Uterus (tissue), 3 donors: ENCODE measurements at regions not wholly inside any gene's neighbourhood (a gene's known extent, or its start where the extent isn't known, plus 50 kb on each side); places are given as distances from the start of the nearest gene placed in this dataset.
"Not testable (repeated sequence)": the region's sequence is repeated elsewhere in the genome, so short reads cannot be mapped to it uniquely, and the experiment has no call there.

Experiments used
- DNase-seq, 2 donors: peaks; one replicate each; pipeline ENCODE4 v3.0.0-alpha.2; 2019 to 2020
- H3K27ac ChIP-seq, 2 donors: fragments of 200-600 bp; sonication (generic); 1 replicate in 1 of 2; 2 replicates in 1 of 2; pipeline ENCODE4 v1.5.1; 2016 to 2018
- H3K27me3 ChIP-seq, 2 donors: fragments of 200-600 bp; sonication (generic); one replicate each; pipeline ENCODE4 v1.5.1; 2018 to 2019; ENCODE audit warnings: control low read depth in 1 of 2
- H3K36me3 ChIP-seq, 2 donors: fragments of 200-600 bp; sonication (generic); one replicate each; pipeline ENCODE4 v1.5.1; 2019; ENCODE audit warnings: control low read depth in 1 of 2
- H3K4me1 ChIP-seq, 2 donors: fragments of 200-600 bp; sonication (generic); one replicate each; pipeline ENCODE4 v1.5.1; 2018 to 2019; ENCODE audit warnings: control low read depth in 1 of 2
- H3K4me3 ChIP-seq, 2 donors: fragments of 200-600 bp; sonication (generic); 1 replicate in 1 of 2; 2 replicates in 1 of 2; pipeline ENCODE4 v1.5.1; 2018 to 2019; ENCODE audit warnings: mild to moderate bottlenecking in 1 of 2
- H3K9me3 ChIP-seq, 2 donors: fragments of 200-600 bp; sonication (generic); one replicate each; pipeline ENCODE4 v1.5.1; 2019; ENCODE audit warnings: control low read depth in 1 of 2
- intact Hi-C: fragments of 100-400 bp; cut with DNase I; formaldehyde crosslinking; loops from one replicate; pipeline ENCODE4 v1.15.1; 2023; ENCODE audit warnings: low total_unique reads
- donor health status: DM: yes; HTN: yes; CAD: no.

- H3K4me1 ChIP-seq, H3K27me3 ChIP-seq, H3K36me3 ChIP-seq, intact Hi-C loops, DNase-seq, H3K27ac ChIP-seq, H3K4me3 ChIP-seq, H3K9me3 ChIP-seq: not testable (repeated sequence)
Observed at GRCh38 chr2:87417147-87417546, 330.7 kb upstream of the PLGLB2 start.

GRCh38 chr2:87417742-87418567 lies 329.9 kb upstream of the PLGLB2 start:
- intact Hi-C loops, H3K27ac ChIP-seq, DNase-seq: not testable (repeated sequence)

GRCh38 chr2:87418823-87419822 lies 328.8 kb upstream of the PLGLB2 start:
- intact Hi-C loops, H3K4me1 ChIP-seq, H3K27ac ChIP-seq, H3K36me3 ChIP-seq, H3K27me3 ChIP-seq, H3K4me3 ChIP-seq, H3K9me3 ChIP-seq: not testable (repeated sequence)
- DNase-seq: peak in 1 of 2 donors; percentile 18

More at GRCh38 chr2:87417742-87418567, 329.9 kb upstream of the PLGLB2 start:
- not testable (repeated sequence) for H3K36me3 ChIP-seq, H3K9me3 ChIP-seq, H3K27me3 ChIP-seq, H3K4me3 ChIP-seq, H3K4me1 ChIP-seq

DNA sequence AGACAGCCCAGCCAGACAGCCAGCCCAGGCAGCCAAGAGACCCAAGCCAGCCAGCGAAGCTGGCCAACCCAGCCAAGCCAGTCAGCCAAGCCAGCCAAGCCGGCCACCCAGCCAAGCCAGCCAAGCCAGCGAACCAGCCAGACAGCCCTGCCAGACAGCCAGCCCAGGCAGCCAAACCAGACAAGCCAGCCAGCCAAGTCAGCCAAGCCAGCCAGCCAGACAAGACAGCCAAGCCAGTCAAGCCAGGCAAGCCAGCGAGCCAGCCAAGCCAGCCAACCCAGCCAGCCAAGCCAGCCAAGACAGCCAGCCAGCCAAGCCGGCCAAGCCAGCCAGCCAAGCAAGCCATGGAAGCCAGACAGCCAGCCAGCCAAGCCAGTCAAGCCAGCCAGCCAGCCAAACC lies 327.9 kb upstream of the PLGLB2 start:
- H3K9me3 ChIP-seq, intact Hi-C loops, H3K4me1 ChIP-seq, H3K36me3 ChIP-seq, H3K27me3 ChIP-seq, H3K4me3 ChIP-seq, H3K27ac ChIP-seq, DNase-seq: not testable (repeated sequence)

- H3K9me3 ChIP-seq, H3K36me3 ChIP-seq, H3K4me1 ChIP-seq, H3K27ac ChIP-seq, DNase-seq, H3K27me3 ChIP-seq, H3K4me3 ChIP-seq, intact Hi-C loops: not testable (repeated sequence)
Observed at GRCh38 chr2:87420954-87421353, 326.9 kb upstream of the PLGLB2 start.

- DNase-seq, H3K27me3 ChIP-seq, H3K36me3 ChIP-seq, H3K9me3 ChIP-seq, H3K4me1 ChIP-seq, intact Hi-C loops, H3K27ac ChIP-seq, H3K4me3 ChIP-seq: not testable (repeated sequence)
Observed at GRCh38 chr2:87423796-87424762, 323.8 kb upstream of the PLGLB2 start.

DNA sequence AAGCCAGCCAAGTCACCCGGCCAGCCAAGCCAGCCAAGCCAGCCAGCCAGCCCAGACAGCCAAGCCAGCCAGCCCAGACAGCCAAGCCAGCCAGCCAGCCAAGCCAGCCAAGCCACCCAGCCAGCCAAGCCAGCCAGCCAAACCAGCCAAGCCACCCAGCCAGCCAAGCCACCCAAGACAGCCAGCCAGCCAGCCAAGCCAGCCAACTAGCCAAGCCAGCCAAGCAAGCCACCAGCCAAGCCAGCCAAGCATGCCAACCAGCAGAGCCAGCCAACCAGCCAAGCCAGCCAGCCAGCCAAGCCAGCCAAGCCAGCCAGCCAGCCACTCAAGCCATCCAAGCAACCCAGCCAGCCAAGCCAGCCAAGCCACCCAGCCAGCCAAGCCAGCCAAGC lies 323.1 kb upstream of the PLGLB2 start:
- H3K27ac ChIP-seq, intact Hi-C loops, H3K4me1 ChIP-seq, H3K9me3 ChIP-seq, H3K27me3 ChIP-seq, DNase-seq, H3K4me3 ChIP-seq, H3K36me3 ChIP-seq: not testable (repeated sequence)

DNA sequence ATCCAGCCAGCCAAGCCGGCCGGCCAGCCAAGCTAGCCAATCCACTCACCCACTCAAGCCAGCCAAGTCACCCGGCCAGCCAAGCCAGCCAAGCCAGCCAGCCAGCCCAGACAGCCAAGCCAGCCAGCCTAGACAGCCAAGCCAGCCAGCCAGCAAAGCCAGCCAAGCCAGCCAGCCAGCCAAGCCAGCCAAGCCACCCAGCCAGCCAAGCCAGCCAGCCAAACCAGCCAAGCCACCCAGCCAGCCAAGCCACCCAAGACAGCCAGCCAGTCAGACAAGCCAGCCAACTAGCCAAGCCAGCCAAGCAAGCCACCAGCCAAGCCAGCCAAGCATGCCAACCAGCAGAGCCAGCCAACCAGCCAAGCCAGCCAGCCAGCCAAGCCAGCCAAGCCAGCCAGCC lies 322.7 kb upstream of the PLGLB2 start:
- DNase-seq: not testable (repeated sequence)

DNA sequence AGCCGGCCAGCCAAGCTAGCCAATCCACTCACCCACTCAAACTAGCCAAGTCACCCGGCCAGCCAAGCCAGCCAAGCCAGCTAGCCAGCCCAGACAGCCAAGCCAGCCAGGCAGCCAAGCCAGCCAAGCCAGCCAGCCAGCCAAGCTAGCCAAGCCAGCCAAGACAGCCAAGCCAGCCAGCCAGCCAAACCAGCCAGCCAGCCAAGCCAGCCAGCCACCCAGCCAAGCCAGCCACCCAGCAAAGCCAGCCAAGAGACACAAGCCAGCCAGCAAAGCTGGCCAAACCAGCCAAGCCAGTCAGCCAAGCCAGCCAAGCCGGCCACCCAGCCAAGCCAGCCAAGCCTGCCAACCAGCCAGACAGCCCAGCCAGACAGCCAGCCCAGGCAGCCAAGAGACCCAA lies 322.2 kb upstream of the PLGLB2 start:
- H3K27ac ChIP-seq, H3K36me3 ChIP-seq, DNase-seq, H3K9me3 ChIP-seq, H3K27me3 ChIP-seq, intact Hi-C loops, H3K4me1 ChIP-seq, H3K4me3 ChIP-seq: not testable (repeated sequence)

More for the DNA sequence above, 322.7 kb upstream of the PLGLB2 start:
- H3K4me3 ChIP-seq, H3K9me3 ChIP-seq, intact Hi-C loops, H3K4me1 ChIP-seq, H3K27ac ChIP-seq, H3K27me3 ChIP-seq, H3K36me3 ChIP-seq: not testable (repeated sequence)

DNA sequence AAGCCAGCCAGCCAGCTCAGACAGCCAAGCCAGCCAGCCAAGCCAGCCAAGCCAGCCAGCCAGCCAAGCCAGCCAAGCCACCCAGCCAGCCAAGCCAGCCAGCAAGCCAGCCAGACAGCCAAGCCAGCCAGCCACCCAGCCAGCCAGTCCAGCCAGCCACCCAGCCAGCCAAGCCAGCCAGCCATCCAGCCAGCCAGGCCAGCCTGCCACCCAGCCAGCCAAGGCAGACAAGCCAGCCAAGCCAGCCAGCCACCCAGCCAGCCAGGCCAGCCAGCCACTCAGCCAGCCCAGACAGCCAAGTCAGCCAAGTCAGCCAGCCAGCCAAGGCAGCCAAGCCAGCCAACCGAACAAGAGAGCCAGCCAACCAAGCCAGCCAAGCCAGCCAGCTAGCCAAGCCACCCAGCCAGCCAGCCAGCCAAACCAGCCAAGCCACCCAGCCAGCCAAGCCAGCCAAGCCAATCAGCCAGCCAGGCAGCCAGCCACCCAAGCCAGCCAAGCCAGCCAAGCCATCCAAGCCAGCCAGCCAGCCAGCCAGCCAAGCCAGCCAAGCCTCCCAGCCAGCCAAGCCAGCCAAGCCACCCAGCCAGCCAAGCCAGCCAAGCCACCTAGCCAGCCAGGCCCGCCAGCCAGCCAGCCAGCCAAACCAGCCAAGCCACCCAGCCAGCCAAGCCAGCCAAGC lies 319.3 kb upstream of the PLGLB2 start:
- H3K36me3 ChIP-seq, H3K4me3 ChIP-seq, H3K27ac ChIP-seq, H3K4me1 ChIP-seq, DNase-seq, H3K27me3 ChIP-seq, H3K9me3 ChIP-seq, intact Hi-C loops: not testable (repeated sequence)

DNA sequence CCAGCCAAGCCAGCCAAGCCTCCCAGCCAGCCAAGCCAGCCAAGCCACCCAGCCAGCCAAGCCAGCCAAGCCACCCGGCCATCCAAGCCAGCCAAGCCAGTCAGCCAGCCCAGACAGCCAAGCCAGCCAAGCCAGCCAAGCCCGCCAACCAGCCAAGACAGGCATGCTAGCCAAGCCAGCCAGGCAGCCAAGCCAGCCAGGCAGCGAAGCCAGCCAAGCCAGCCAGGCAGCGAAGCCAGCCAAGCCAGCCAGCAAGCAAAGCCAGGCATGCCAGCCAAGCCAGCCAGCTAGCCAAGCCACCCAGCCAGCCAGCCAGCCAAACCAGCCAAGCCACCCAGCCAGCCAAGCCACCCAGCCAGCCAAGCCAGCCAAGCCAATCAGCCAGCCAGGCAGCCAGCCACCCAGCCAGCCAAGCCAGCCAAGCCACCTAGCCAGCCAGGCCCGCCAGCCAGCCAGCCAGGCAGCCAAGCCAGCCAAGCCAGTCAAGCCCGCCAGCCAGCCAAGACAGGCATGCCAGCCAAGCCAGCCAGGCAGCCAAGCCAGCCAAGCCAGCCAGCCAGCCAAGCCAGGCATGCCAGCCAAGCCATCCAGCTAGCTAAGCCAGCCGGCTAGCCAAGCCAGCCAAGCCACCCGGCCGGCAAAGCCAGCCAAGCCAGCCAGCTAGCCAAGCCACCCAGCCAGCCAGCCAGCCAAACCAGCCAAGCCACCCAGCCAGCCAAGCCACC lies 318.5 kb upstream of the PLGLB2 start:
- H3K9me3 ChIP-seq, H3K4me3 ChIP-seq, H3K36me3 ChIP-seq, H3K4me1 ChIP-seq, H3K27ac ChIP-seq, DNase-seq, H3K27me3 ChIP-seq, intact Hi-C loops: not testable (repeated sequence)
